Smooth muscle cell (in vitro differentiated cells): ENCODE measurements at regions not wholly inside any gene's neighbourhood (a gene's known extent, or its start where the extent isn't known, plus 50 kb on each side); places are given as distances from the start of the nearest gene placed in this dataset.
"Not testable (repeated sequence)": the region's sequence is repeated elsewhere in the genome, so short reads cannot be mapped to it uniquely, and the experiment has no call there.

ENCODE experiments used
- DNase-seq: peaks from one replicate; lab custom pipeline; 2025; ENCODE audit not compliant: unreplicated experiment; lab: John Stamatoyannopoulos, UW
- H2AFZ ChIP-seq: fragments of 200-600 bp; sonication (generic); 2 replicates; pipeline ENCODE4 v1.6.0; 2016; ENCODE audit warnings: antibody characterized with exemption, low read depth, mild to moderate bottlenecking
- H3F3A ChIP-seq: fragments of 200-600 bp; sonication (generic); 2 replicates; pipeline ENCODE4 v1.6.0; 2017; ENCODE audit warnings: antibody characterized with exemption, low read depth
- H3K27ac ChIP-seq: fragments of 200-600 bp; sonication (generic); 2 replicates; pipeline ENCODE4 v1.5.1; 2016; ENCODE audit warnings: low read depth, mild to moderate bottlenecking
- H3K27me3 ChIP-seq: fragments of 200-600 bp; sonication (generic); 2 replicates; pipeline ENCODE4 v1.6.1; 2016; ENCODE audit warnings: low read depth, mild to moderate bottlenecking
- H3K36me3 ChIP-seq: fragments of 200-600 bp; sonication (generic); 2 replicates; pipeline ENCODE4 v1.5.1; 2016; ENCODE audit warnings: low read depth
- H3K4me1 ChIP-seq: fragments of 200-600 bp; sonication (generic); 2 replicates; pipeline ENCODE4 v1.5.1; 2016; ENCODE audit warnings: low read depth
- H3K4me2 ChIP-seq: fragments of 200-600 bp; sonication (generic); 2 replicates; pipeline ENCODE4 v1.6.0; 2016; ENCODE audit warnings: mild to moderate bottlenecking
- H3K4me3 ChIP-seq: fragments of 200-600 bp; sonication (generic); 2 replicates; pipeline ENCODE4 v1.5.1; 2016; ENCODE audit warnings: mild to moderate bottlenecking
- H3K79me2 ChIP-seq: fragments of 200-600 bp; sonication (generic); 2 replicates; pipeline ENCODE4 v1.6.0; 2016; ENCODE audit warnings: low read depth, mild to moderate bottlenecking
- H3K9ac ChIP-seq: fragments of 200-600 bp; sonication (generic); 2 replicates; pipeline ENCODE4 v1.6.0; 2016; ENCODE audit warnings: low read depth
- H3K9me3 ChIP-seq: fragments of 200-600 bp; sonication (generic); replicated peaks from 2 replicates; pipeline ENCODE4 v1.5.1; 2016; ENCODE audit warnings: low read depth
- H4K20me1 ChIP-seq: fragments of 200-600 bp; sonication (generic); 2 replicates; pipeline ENCODE4 v1.6.0; 2016; ENCODE audit warnings: low read depth
- WGBS: methylation state at CpG from one replicate; pipeline ENCODE4 v1.1.7; 2016; ENCODE audit warnings: low lambda C conversion rate; 5-methylcytosine and 5-hydroxymethylcytosine counted together
- TF ChIP-seq, protein P1 (sequence below): fragments of 200-600 bp; sonication (generic); IDR thresholded peaks from 2 replicates; pipeline ENCODE4 v1.5.1; 2017; ENCODE audit warnings: borderline replicate concordance, mild to moderate bottlenecking, antibody characterized with exemption; ENCODE audit not compliant: insufficient read depth, poor library complexity, severe bottlenecking

DNA sequence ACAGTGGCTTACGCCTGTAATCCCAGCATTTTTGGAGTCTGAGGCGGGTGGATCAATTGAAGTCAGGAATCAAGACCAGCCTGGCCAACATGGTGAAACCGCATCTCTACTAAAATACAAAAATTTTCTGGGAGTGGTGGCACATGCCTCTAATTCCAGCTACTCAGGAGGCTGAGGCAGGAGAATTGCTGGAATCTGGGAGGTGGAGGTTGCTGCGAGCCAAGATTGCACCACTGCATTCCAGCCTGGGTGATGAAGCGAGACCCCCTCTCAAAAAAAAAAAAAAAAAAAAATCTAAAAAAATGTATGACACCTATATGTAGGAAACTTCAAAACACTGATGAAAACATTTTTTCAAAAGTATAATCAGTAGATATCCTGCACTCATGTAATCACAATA is 242.7 kb upstream of the CHORDC1 start:
- TF ChIP-seq, protein P1, sequence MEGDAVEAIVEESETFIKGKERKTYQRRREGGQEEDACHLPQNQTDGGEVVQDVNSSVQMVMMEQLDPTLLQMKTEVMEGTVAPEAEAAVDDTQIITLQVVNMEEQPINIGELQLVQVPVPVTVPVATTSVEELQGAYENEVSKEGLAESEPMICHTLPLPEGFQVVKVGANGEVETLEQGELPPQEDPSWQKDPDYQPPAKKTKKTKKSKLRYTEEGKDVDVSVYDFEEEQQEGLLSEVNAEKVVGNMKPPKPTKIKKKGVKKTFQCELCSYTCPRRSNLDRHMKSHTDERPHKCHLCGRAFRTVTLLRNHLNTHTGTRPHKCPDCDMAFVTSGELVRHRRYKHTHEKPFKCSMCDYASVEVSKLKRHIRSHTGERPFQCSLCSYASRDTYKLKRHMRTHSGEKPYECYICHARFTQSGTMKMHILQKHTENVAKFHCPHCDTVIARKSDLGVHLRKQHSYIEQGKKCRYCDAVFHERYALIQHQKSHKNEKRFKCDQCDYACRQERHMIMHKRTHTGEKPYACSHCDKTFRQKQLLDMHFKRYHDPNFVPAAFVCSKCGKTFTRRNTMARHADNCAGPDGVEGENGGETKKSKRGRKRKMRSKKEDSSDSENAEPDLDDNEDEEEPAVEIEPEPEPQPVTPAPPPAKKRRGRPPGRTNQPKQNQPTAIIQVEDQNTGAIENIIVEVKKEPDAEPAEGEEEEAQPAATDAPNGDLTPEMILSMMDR = no peak
- H3K79me2 ChIP-seq = no peaks in the 10 kb centered on the region
- H3K36me3 ChIP-seq = no peaks in the 10 kb centered on the region
- H3F3A ChIP-seq = no peaks in the 10 kb centered on the region
- no peaks in the 10 kb centered on the region for H3K27me3 ChIP-seq
- no peaks in the 10 kb centered on the region for H3K9me3 ChIP-seq
- no peaks in the 10 kb centered on the region for H3K4me1 ChIP-seq
- 87% methylated on average over 5 of the region's 5 CpGs for WGBS
- no peak overlapping the region for H3K4me2 ChIP-seq
- no peaks in the 10 kb centered on the region for H4K20me1 ChIP-seq
- no peak overlapping the region for H3K27ac ChIP-seq
- no peak overlapping the region for H3K4me3 ChIP-seq
- H2AFZ ChIP-seq = no peak overlapping the region
- DNase-seq = no peak
- H3K9ac ChIP-seq = no peak overlapping the region

DNA sequence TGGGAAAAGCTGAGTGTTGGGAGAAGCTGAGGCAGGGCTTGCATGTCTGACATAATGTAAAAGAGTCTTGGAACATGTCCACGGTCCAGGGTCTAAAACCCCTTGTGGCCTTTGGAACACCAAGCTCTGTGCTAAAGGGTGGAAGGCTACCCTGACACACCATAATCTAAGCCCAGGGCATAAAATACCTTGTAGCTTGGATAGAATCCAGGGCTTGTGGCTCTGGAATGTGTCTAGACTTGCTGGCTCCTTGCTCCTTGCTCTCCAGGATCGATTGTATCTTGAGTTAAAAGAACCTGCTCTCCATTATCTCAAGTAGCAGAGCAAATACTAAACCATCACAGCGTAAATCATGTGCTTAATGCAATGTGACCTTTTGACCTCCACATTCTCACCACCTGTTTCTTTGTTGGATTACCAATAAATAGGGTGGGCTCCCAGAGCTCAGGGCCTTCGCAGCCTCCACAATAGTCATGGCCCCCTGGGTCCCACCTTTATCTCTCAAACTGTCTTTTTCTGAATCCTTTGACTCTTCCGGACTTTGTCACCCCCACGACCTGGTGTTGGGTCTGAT is 232.6 kb upstream of the CHORDC1 start:
- not testable (repeated sequence) for H4K20me1 ChIP-seq, H3K4me1 ChIP-seq, H3K36me3 ChIP-seq, DNase-seq, H3K9ac ChIP-seq, H3F3A ChIP-seq, H3K27ac ChIP-seq, H3K4me2 ChIP-seq, H3K27me3 ChIP-seq, H2AFZ ChIP-seq, H3K4me3 ChIP-seq, H3K9me3 ChIP-seq, H3K79me2 ChIP-seq
- WGBS = 73% methylated on average over 6 of the region's 6 CpGs

DNA sequence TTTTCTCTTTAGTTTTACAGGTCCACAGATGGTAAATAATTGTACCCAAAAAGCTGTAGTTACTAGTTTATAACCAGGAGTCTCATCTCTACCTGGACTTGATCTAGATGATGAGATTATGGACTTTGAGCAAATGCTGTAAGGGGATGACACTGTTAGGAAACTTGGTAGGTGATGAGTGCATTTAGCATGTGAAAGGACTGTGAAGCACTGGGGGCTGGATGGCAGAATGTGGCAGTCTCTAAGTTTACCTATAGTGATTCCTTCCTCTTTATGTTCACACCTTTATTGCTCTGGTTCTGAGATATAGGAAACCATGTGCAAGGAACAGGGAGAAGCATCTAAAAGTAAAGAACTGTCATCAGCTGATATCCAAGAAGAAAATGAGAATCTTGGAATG is 230.7 kb upstream of the CHORDC1 start:
- Histone ChIP-seq H3K27me3 (no peaks in the 10 kb centered on the region), H4K20me1 (no peaks in the 10 kb centered on the region), H3K36me3 (no peaks in the 10 kb centered on the region), H3F3A (no peaks in the 10 kb centered on the region), H3K9me3 (no peaks in the 10 kb centered on the region), H3K79me2 (no peaks in the 10 kb centered on the region), H3K9ac (no peak overlapping the region), H3K4me1 (peaks cover 4% of the 10 kb centered on the region), H3K27ac (no peak overlapping the region), H3K4me2 (no peak overlapping the region), H3K4me3 (no peak overlapping the region), H2AFZ (no peak overlapping the region)
- DNase-seq = no peak
- TF ChIP-seq, protein P1 = no peak

DNA sequence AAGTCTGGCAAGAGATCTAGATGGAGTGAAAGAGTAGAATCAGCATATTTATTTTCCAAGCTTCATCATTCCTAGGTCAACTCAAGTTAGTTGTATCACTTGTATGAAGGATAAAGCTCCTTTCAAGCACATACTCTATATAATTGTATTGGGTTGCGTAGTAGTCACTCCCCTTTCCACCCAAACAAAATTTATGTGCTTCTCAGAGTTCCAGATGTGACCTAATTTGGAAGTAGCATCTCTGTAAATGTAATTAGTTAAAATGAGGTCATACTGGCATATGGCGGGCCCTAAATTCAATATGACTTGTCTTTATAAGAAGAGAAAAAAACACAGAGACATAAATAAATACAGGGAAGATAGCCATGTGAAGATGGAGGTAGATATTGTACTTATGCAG is 226.8 kb upstream of the CHORDC1 start:
- Histone ChIP-seq H3K4me2 (no peak overlapping the region), H4K20me1 (no peaks in the 10 kb centered on the region), H3K9ac (no peak overlapping the region), H3K27ac (no peak overlapping the region), H3K9me3 (no peaks in the 10 kb centered on the region), H3K27me3 (no peaks in the 10 kb centered on the region), H3K4me1 (peaks cover 4% of the 10 kb centered on the region), H3F3A (no peaks in the 10 kb centered on the region), H3K79me2 (no peaks in the 10 kb centered on the region), H3K36me3 (no peaks in the 10 kb centered on the region), H3K4me3 (no peak overlapping the region), H2AFZ (no peak overlapping the region)
- DNase-seq = no peak
- 89% methylated on average over 2 of the region's 2 CpGs for WGBS
- TF ChIP-seq, protein P1 = no peak
